ENCODE measurements at regions not wholly inside any gene's neighbourhood (a gene's known extent, or its start where the extent isn't known, plus 50 kb on each side); places are given as distances from the start of the nearest gene placed in this dataset.

DNA sequence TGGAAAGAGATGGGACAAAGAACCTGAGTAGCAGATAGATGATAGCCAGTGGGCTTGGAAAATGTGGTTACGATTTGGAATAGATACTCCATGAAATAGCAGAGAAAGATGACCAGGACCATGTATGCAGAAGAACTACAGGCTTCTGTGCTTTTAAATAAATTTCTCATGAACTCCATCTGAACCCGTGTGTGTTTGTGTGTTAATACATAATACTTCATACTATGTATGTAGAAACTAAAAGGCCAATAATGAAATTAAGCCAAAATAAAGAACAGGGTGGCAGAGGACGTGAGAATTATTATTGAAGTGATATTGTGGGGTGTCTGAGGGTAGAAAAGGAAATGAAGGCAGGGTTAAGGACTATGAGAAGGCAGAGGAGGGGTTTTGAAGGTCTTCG, 385.1 kb upstream of the RPS23 start:
- TF ChIP-seq CTCF (IDR thresholded peaks at IDR 0.05; ENCODE audit: low read depth, low read length): no peak
- H3K4me3 ChIP-seq (ENCODE audit: low read depth, low read length): no peak overlapping the region

DNA sequence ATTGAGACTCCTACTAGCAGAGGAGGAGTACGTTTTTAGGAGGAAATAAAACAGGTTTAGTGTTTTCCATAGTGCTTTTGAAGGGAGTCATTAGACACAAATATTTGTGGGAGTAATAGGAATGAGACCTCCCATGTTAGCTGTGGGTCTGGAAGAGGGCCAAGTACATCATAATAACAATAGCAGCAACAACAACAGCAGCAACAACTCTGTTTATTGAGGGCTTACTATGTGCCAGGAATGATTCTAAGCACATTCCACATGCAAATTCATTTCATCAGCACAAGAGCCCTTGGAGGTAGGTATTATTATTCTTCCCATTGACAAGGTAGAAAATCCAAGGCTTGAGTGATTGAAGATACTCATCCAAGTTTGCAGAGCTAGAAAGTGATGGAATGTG, 384.2 kb upstream of the RPS23 start:
- no peak overlapping the region for H3K4me3 ChIP-seq (ENCODE audit: low read depth, low read length)
- TF ChIP-seq CTCF (IDR thresholded peaks at IDR 0.05; ENCODE audit: low read depth, low read length): no peak

GRCh38 chr5:82661933-82662332, 383.8 kb upstream of the RPS23 start:
- TF ChIP-seq CTCF (IDR thresholded peaks at IDR 0.05; ENCODE audit: low read depth, low read length): no peak
- no peak overlapping the region for H3K4me3 ChIP-seq (ENCODE audit: low read depth, low read length)

- no peak overlapping the region for H3K4me3 ChIP-seq (ENCODE audit: low read depth, low read length)
- TF ChIP-seq CTCF (IDR thresholded peaks at IDR 0.05; ENCODE audit: low read depth, low read length): no peak
Observed at GRCh38 chr5:82661462-82661861, 383.3 kb upstream of the RPS23 start.

- H3K4me3 ChIP-seq (ENCODE audit: low read depth, low read length): no peak overlapping the region
- no peak for TF ChIP-seq CTCF (IDR thresholded peaks at IDR 0.05; ENCODE audit: low read depth, low read length)
Observed at GRCh38 chr5:82659115-82659514, 381.0 kb upstream of the RPS23 start.

DNA sequence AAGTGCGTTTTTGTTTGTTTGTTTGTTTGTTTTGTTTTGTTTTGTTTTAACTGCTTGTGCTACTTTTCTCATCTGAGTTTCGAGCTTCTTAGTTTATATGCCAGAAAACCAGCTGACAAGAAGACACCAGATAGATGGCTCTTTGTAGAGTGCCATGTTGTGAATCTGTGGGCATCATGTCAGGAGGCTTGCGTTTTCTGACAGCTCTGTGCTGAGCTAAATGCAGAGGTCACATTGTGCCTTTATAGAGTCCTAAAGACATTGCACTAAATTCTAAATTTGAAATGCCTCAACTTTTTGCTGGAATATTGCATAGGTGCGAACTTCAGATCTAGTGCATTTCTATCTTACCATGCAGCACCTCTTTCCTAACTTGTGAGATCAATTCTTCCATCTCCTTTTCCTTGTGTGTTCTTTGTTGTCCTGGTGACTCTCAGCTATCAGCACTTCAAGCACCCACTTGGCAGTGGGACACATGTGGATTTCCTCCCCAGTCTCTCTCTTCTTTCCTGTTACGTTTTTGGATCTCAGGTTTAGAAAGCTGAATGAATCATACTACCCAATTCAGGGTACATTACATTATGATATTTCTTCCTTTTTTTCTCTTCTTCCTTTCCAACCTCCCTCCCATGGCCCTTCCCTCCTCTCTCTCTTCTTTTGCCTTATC, 379.0 kb upstream of the RPS23 start:
- TF ChIP-seq CTCF (IDR thresholded peaks at IDR 0.05; ENCODE audit: low read depth, low read length): no peak
- no peak overlapping the region for H3K4me3 ChIP-seq (ENCODE audit: low read depth, low read length)

- no peak for TF ChIP-seq CTCF (IDR thresholded peaks at IDR 0.05; ENCODE audit: low read depth, low read length)
- H3K4me3 ChIP-seq (ENCODE audit: low read depth, low read length): no peak overlapping the region
Observed at GRCh38 chr5:82656341-82656761, 378.2 kb upstream of the RPS23 start.
